GM12891 (cell line): ENCODE measurements at regions not wholly inside any gene's neighbourhood (a gene's known extent, or its start where the extent isn't known, plus 50 kb on each side); places are given as distances from the start of the nearest gene placed in this dataset.

ENCODE experiments used
- PAX5 ChIP-seq: IDR thresholded peaks from 2 replicates; pipeline ENCODE4 v1.6.1; 2011; ENCODE audit warnings: low read length, moderate library complexity, mild to moderate bottlenecking; ENCODE audit not compliant: insufficient read depth, severe bottlenecking
- POLR2A ChIP-seq: IDR thresholded peaks from 2 replicates; pipeline ENCODE4 v1.6.1; 2011; ENCODE audit warnings: low read depth, low read length, control low read depth
- POLR2AphosphoS5 ChIP-seq: IDR thresholded peaks from 2 replicates; pipeline ENCODE4 v1.6.1; 2011; ENCODE audit warnings: low read depth, low read length, control low read depth
- POU2F2 ChIP-seq: IDR thresholded peaks from 2 replicates; pipeline ENCODE4 v1.6.1; 2011; ENCODE audit warnings: low read depth, mild to moderate bottlenecking, control low read depth, low read length, moderate library complexity
- SPI1 ChIP-seq: IDR thresholded peaks from 2 replicates; pipeline ENCODE4 v1.6.1; 2011; ENCODE audit warnings: low read depth, low read length, control low read depth
- TAF1 ChIP-seq: IDR thresholded peaks from 2 replicates; pipeline ENCODE4 v1.6.1; 2011; ENCODE audit warnings: low read depth, low read length, control low read depth

GRCh38 chr16:35221482-35222185 lies 1762.2 kb downstream of the TP53TG3F start:
- TF ChIP-seq PAX5 (no peak), POLR2AphosphoS5 (no peak), POLR2A (no peak), POU2F2 (no peak), TAF1 (no peak), SPI1 (no peak)
